ENCODE measurements at regions not wholly inside any gene's neighbourhood (a gene's known extent, or its start where the extent isn't known, plus 50 kb on each side); places are given as distances from the start of the nearest gene placed in this dataset.

- TF ChIP-seq CTCF (conservative IDR thresholded peaks at IDR 0.05) (no peak), ZFX (IDR thresholded peaks at IDR 0.05) (no peak)
Measured at GRCh38 chr2:156017341-156017885, 315.1 kb downstream of the NR4A2 start.

Measured in C4-2B (cell line).